Ascending aorta (tissue), 2 donors: ENCODE measurements at regions not wholly inside any gene's neighbourhood (a gene's known extent, or its start where the extent isn't known, plus 50 kb on each side); places are given as distances from the start of the nearest gene placed in this dataset.

ENCODE experiments used
- DNase-seq, 2 donors: peaks; one replicate each; pipeline ENCODE4 v3.0.0-alpha.2; 2019; ENCODE audit warnings: low spot score in 2 of 2
- H3K27ac ChIP-seq, 2 donors: fragments of 200-600 bp; sonication (generic); one replicate each; pipeline ENCODE4 v1.5.1; 2016 to 2017; ENCODE audit warnings: mild to moderate bottlenecking in 1 of 2
- H3K27me3 ChIP-seq: fragments of 200-600 bp; sonication (generic); one replicate; pipeline ENCODE4 v1.5.1; 2017
- H3K36me3 ChIP-seq, 2 donors: fragments of 200-600 bp; sonication (generic); one replicate each; pipeline ENCODE4 v1.5.1; 2016
- H3K4me1 ChIP-seq, 2 donors: fragments of 200-600 bp; sonication (generic); one replicate each; pipeline ENCODE4 v1.5.1; 2016 to 2017; ENCODE audit warnings: mild to moderate bottlenecking in 1 of 2
- H3K4me3 ChIP-seq, 2 donors: fragments of 200-600 bp; sonication (generic); one replicate each; pipeline ENCODE4 v1.5.1; 2016 to 2017; ENCODE audit warnings: mild to moderate bottlenecking in 1 of 2
- H3K9me3 ChIP-seq, 2 donors: fragments of 200-600 bp; sonication (generic); one replicate each; pipeline ENCODE4 v1.5.1; 2016
- CTCF ChIP-seq, 3 experiments: fragments of 200-600 bp in 2 of 3; fragments of 450-650 bp in 1 of 3; sonication (generic) in 2 of 3; IDR thresholded peaks; one replicate each; pipeline ENCODE4 v1.5.1; 2016 to 2019; ENCODE audit warnings: antibody characterized with exemption in 3 of 3, mild to moderate bottlenecking in 1 of 3, moderate library complexity in 1 of 3
- intact Hi-C: fragments of 100-400 bp; cut with DNase I; formaldehyde crosslinking; loops from one replicate; pipeline ENCODE4 v1.15.1; 2023

GRCh38 chr15:39330061-39330460 lies 250.8 kb upstream of the THBS1 start:
- Histone ChIP-seq H3K9me3 (no peaks in the 10 kb centered on the region), H3K36me3 (no peaks in the 10 kb centered on the region), H3K27me3 (no peaks in the 10 kb centered on the region), H3K4me3 (no peak overlapping the region), H3K4me1 (no peaks in the 10 kb centered on the region), H3K27ac (no peak overlapping the region)
- no peak for TF ChIP-seq CTCF (IDR thresholded peaks at IDR 0.05)
- intact Hi-C loops = no loop called here
- DNase-seq = no peak

DNA sequence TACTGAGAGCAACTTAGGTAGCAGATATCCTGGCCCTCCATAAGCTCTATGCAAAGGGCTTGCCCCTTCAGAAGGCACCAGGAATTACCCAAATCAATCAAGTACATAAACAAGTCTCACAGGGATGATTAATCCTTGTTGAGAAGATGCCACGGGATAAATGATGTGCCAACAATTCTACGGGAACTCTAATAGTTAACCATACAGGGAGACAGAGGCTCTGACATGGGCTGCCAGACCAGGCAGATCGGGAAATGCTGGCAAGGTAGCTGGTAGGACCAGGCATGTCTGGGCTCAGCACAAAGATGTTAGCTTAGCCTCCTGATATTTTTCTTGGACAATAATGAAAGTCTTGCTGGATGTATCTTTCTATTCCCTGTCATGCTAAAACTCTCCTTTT lies 249.3 kb upstream of the THBS1 start:
- no peak for DNase-seq
- no peak overlapping the region for H3K27ac ChIP-seq
- intact Hi-C loops = no loop called here
- H3K9me3 ChIP-seq = no peaks in the 10 kb centered on the region
- H3K4me1 ChIP-seq = no peaks in the 10 kb centered on the region
- TF ChIP-seq CTCF (IDR thresholded peaks at IDR 0.05) = no peak
- H3K27me3 ChIP-seq = no peaks in the 10 kb centered on the region
- H3K36me3 ChIP-seq = no peaks in the 10 kb centered on the region
- H3K4me3 ChIP-seq = no peak overlapping the region

DNA sequence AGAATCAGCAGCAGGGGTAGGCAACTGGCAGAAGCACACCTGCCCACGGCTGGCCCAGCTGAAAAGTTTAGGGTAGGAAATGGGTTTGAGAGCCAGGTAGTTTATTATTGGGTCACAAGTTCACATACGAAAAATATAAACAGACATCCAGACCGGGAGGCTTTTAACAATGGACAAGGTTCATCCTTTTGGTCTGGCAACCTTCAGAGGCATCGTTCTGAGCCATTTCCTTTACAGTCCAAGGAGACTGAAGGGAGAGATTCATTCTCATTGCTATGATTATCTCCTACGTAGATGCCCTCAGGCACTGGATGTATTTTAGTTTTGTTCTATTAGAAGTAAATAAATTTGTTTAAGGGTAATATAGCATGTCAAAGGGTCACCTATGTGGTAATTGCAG lies 248.0 kb upstream of the THBS1 start:
- no peak for TF ChIP-seq CTCF (IDR thresholded peaks at IDR 0.05)
- DNase-seq = no peak
- H3K9me3 ChIP-seq = no peaks in the 10 kb centered on the region
- no peaks in the 10 kb centered on the region for H3K27me3 ChIP-seq
- H3K27ac ChIP-seq = peak overlapping the region in 1 of 2 donors; percentile 45
- H3K4me3 ChIP-seq = no peak overlapping the region
- intact Hi-C loops = no loop called here
- no peaks in the 10 kb centered on the region for H3K36me3 ChIP-seq
- H3K4me1 ChIP-seq = no peaks in the 10 kb centered on the region

DNA sequence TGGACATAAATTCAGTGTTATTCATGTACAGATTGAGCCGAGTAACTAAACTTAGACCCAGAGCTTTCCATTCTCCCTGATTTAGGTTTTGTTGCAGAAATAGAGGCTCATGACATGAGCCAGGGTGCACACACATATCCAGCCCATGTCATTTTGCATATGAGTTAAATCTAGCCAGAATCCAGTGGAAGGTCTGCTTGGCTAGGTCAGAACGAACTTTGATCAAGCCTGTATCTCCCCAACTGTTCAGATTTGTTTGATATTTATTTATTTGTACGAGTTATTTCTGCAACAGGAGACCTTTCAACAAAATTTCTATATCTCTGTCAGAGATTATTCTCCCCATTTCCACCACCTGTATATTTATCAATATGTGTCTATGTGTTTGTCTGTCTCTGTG lies 247.5 kb upstream of the THBS1 start:
- H3K36me3 ChIP-seq = no peaks in the 10 kb centered on the region
- no peaks in the 10 kb centered on the region for H3K4me1 ChIP-seq
- no peak for TF ChIP-seq CTCF (IDR thresholded peaks at IDR 0.05)
- H3K27me3 ChIP-seq = no peaks in the 10 kb centered on the region
- no peak for DNase-seq
- H3K4me3 ChIP-seq = no peak overlapping the region
- intact Hi-C loops = no loop called here
- H3K9me3 ChIP-seq = no peaks in the 10 kb centered on the region
- H3K27ac ChIP-seq = peak overlapping the region in 1 of 2 donors; percentile 45

DNA sequence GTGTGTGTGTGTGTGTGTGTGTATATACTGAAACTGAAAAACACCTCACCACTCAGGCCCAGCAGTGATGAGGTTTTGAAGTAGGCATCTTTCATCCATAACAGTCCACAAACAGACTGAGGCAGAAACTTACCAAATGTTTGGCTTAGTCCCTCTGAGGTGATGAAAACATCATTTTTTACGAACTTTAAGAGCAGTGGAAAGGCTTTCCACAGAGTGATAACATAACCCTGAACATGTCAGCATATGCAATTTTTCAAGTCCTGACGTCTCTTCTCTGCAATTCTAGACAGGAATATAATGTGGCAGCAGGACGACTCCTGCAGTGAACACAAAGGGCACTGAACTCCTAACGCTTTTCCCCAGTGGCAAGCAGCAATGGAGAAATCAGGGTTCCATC lies 247.0 kb upstream of the THBS1 start:
- no peak for DNase-seq
- H3K9me3 ChIP-seq = no peaks in the 10 kb centered on the region
- H3K4me3 ChIP-seq = no peak overlapping the region
- TF ChIP-seq CTCF (IDR thresholded peaks at IDR 0.05) = no peak
- no peaks in the 10 kb centered on the region for H3K36me3 ChIP-seq
- no peaks in the 10 kb centered on the region for H3K27me3 ChIP-seq
- no peaks in the 10 kb centered on the region for H3K4me1 ChIP-seq
- intact Hi-C loops = no loop called here
- H3K27ac ChIP-seq = no peak overlapping the region

DNA sequence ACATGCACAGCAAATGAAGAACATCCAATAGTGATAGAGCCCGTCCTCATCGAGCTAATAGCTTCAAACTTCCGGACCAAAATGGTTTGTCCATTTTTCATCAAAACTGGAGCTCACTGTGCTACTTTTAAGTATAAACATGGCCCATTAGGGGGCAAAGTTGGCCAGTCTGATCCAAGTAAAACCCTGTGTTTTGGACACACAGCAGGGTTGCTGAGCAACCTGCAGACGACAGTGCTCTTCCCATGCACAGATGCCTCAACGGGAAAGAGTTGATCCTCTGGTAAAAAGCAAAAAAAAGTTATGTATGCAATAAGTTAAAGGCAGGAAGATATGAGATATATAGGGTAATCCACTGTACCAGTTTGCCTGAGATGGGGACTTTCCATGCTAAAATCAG lies 244.0 kb upstream of the THBS1 start:
- Histone ChIP-seq H3K27me3 (no peaks in the 10 kb centered on the region), H3K4me3 (no peak overlapping the region), H3K9me3 (no peaks in the 10 kb centered on the region), H3K4me1 (no peaks in the 10 kb centered on the region), H3K27ac (no peak overlapping the region), H3K36me3 (no peaks in the 10 kb centered on the region)
- no peak for TF ChIP-seq CTCF (IDR thresholded peaks at IDR 0.05)
- no peak for DNase-seq
- intact Hi-C loops = no loop called here
